ENCODE measurements at regions not wholly inside any gene's neighbourhood (a gene's known extent, or its start where the extent isn't known, plus 50 kb on each side); places are given as distances from the start of the nearest gene placed in this dataset.

DNA sequence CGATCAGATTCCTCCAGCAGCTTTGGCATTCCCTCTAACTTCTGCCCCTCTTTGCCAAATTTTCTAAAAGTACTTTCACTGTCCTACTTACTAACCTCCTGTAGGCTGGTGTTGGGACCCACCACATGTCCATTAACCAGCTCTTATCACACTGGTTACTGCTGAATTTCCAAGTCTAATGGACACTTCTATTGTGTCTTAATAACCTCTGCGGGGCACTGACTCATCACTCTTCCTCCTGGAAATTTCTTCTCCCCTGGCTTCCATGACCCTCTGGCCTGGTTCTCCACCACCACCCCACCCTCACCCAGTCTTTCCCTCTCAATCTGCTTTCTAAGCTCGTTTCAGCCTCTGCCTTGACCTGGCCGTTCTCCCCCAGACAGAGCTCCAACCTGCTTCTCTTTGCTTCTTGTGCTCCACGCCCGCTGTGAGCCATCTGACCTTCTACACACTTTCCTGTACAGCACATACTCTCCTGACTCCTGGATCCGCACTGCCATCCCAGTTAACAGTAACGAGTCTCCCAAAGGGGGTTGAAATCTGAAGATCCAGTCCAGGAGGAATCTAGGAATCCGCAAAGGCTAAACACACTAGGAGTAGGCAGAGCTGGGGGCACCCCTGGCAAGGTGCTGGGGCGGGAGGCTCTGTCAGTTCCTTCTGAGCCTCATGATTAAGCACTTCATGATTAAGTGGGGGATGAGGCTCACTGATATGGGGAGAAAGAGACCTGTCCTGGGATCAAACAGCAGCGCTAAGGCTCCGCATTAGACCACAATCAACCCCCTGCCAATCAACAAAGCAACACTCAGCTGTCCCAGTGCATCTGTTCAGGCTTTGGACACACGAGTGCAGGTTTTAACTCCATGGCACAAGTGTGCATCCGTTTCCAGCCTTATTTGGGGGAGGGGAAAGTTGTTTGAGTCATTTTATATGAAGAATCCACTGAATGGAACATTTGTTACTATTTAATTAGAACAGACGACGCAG, 146.3 kb downstream of the LY86 start:
- Histone ChIP-seq H3K4me1 (ENCODE audit: insufficient read depth) (0 out of 2 replicates have a peak, but pooled peaks cover 4% of the 10 kb centered on the region), H3F3A (replicated peaks; ENCODE audit: low read depth) (no peaks in the 10 kb centered on the region), H3K36me3 (ENCODE audit: insufficient read depth) (no peaks in the 10 kb centered on the region), H3K27ac (ENCODE audit: low read depth) (no peak overlapping the region), H3K4me3 (no peak overlapping the region), H2AFZ (peak overlapping the region; percentile 56; the same call in 1 of the 2 replicates), H4K20me1 (replicated peaks; ENCODE audit: insufficient read depth) (no peaks in the 10 kb centered on the region), H3K4me2 (no peak overlapping the region), H3K9me2 (ENCODE audit: insufficient read depth) (0 out of 2 replicates have a peak, but pooled peaks cover 4% of the 10 kb centered on the region), H3K27me3 (ENCODE audit: insufficient read depth) (no peaks in the 10 kb centered on the region), H3K79me2 (replicated peaks; ENCODE audit: insufficient read depth) (no peaks in the 10 kb centered on the region)
- Mint-ChIP-seq H3K4me1 (peaks cover 20% of the 10 kb centered on the region), H3K27ac (no peak overlapping the region; the same call in 1 of the 2 replicates), H3K27me3 (ENCODE audit: insufficient read depth, low read depth, poor library complexity) (peaks cover 1% of the 10 kb centered on the region), H3K4me3 (no peak overlapping the region), H3K36me3 (ENCODE audit: low read depth) (no peaks in the 10 kb centered on the region), H3K9me3 (no peaks in the 10 kb centered on the region)
- no peak for DNase-seq (ENCODE audit: low spot score)
- TF ChIP-seq JUNB (IDR thresholded peaks at IDR 0.05; ENCODE audit: unreplicated experiment): no peak
- no peak for TF ChIP-seq ZNF114 (CRISPR knock-in tag; IDR thresholded peaks at IDR 0.05)
- TF ChIP-seq, protein P1, sequence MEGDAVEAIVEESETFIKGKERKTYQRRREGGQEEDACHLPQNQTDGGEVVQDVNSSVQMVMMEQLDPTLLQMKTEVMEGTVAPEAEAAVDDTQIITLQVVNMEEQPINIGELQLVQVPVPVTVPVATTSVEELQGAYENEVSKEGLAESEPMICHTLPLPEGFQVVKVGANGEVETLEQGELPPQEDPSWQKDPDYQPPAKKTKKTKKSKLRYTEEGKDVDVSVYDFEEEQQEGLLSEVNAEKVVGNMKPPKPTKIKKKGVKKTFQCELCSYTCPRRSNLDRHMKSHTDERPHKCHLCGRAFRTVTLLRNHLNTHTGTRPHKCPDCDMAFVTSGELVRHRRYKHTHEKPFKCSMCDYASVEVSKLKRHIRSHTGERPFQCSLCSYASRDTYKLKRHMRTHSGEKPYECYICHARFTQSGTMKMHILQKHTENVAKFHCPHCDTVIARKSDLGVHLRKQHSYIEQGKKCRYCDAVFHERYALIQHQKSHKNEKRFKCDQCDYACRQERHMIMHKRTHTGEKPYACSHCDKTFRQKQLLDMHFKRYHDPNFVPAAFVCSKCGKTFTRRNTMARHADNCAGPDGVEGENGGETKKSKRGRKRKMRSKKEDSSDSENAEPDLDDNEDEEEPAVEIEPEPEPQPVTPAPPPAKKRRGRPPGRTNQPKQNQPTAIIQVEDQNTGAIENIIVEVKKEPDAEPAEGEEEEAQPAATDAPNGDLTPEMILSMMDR (conservative IDR thresholded peaks at IDR 0.05; ENCODE audit: low read depth in 2 of 2): no peak
- TF ChIP-seq, protein P2, sequence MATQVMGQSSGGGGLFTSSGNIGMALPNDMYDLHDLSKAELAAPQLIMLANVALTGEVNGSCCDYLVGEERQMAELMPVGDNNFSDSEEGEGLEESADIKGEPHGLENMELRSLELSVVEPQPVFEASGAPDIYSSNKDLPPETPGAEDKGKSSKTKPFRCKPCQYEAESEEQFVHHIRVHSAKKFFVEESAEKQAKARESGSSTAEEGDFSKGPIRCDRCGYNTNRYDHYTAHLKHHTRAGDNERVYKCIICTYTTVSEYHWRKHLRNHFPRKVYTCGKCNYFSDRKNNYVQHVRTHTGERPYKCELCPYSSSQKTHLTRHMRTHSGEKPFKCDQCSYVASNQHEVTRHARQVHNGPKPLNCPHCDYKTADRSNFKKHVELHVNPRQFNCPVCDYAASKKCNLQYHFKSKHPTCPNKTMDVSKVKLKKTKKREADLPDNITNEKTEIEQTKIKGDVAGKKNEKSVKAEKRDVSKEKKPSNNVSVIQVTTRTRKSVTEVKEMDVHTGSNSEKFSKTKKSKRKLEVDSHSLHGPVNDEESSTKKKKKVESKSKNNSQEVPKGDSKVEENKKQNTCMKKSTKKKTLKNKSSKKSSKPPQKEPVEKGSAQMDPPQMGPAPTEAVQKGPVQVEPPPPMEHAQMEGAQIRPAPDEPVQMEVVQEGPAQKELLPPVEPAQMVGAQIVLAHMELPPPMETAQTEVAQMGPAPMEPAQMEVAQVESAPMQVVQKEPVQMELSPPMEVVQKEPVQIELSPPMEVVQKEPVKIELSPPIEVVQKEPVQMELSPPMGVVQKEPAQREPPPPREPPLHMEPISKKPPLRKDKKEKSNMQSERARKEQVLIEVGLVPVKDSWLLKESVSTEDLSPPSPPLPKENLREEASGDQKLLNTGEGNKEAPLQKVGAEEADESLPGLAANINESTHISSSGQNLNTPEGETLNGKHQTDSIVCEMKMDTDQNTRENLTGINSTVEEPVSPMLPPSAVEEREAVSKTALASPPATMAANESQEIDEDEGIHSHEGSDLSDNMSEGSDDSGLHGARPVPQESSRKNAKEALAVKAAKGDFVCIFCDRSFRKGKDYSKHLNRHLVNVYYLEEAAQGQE (IDR thresholded peaks at IDR 0.05; ENCODE audit: unreplicated experiment): no peak
- no peak for TF ChIP-seq ZNF331 (CRISPR knock-in tag; IDR thresholded peaks at IDR 0.05; ENCODE audit: low read depth)
- TF ChIP-seq, protein P3, sequence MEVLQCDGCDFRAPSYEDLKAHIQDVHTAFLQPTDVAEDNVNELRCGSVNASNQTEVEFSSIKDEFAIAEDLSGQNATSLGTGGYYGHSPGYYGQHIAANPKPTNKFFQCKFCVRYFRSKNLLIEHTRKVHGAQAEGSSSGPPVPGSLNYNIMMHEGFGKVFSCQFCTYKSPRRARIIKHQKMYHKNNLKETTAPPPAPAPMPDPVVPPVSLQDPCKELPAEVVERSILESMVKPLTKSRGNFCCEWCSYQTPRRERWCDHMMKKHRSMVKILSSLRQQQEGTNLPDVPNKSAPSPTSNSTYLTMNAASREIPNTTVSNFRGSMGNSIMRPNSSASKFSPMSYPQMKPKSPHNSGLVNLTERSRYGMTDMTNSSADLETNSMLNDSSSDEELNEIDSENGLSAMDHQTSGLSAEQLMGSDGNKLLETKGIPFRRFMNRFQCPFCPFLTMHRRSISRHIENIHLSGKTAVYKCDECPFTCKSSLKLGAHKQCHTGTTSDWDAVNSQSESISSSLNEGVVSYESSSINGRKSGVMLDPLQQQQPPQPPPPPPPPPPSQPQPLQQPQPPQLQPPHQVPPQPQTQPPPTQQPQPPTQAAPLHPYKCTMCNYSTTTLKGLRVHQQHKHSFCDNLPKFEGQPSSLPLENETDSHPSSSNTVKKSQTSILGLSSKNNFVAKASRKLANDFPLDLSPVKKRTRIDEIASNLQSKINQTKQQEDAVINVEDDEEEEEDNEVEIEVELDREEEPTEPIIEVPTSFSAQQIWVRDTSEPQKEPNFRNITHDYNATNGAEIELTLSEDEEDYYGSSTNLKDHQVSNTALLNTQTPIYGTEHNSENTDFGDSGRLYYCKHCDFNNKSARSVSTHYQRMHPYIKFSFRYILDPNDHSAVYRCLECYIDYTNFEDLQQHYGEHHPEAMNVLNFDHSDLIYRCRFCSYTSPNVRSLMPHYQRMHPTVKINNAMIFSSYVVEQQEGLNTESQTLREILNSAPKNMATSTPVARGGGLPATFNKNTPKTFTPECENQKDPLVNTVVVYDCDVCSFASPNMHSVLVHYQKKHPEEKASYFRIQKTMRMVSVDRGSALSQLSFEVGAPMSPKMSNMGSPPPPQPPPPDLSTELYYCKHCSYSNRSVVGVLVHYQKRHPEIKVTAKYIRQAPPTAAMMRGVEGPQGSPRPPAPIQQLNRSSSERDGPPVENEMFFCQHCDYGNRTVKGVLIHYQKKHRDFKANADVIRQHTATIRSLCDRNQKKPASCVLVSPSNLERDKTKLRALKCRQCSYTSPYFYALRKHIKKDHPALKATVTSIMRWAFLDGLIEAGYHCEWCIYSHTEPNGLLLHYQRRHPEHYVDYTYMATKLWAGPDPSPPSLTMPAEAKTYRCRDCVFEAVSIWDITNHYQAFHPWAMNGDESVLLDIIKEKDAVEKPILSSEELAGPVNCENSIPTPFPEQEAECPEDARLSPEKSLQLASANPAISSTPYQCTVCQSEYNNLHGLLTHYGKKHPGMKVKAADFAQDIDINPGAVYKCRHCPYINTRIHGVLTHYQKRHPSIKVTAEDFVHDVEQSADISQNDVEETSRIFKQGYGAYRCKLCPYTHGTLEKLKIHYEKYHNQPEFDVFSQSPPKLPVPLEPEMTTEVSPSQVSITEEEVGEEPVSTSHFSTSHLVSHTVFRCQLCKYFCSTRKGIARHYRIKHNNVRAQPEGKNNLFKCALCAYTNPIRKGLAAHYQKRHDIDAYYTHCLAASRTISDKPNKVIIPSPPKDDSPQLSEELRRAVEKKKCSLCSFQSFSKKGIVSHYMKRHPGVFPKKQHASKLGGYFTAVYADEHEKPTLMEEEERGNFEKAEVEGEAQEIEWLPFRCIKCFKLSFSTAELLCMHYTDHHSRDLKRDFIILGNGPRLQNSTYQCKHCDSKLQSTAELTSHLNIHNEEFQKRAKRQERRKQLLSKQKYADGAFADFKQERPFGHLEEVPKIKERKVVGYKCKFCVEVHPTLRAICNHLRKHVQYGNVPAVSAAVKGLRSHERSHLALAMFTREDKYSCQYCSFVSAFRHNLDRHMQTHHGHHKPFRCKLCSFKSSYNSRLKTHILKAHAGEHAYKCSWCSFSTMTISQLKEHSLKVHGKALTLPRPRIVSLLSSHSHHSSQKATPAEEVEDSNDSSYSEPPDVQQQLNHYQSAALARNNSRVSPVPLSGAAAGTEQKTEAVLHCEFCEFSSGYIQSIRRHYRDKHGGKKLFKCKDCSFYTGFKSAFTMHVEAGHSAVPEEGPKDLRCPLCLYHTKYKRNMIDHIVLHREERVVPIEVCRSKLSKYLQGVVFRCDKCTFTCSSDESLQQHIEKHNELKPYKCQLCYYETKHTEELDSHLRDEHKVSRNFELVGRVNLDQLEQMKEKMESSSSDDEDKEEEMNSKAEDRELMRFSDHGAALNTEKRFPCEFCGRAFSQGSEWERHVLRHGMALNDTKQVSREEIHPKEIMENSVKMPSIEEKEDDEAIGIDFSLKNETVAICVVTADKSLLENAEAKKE (CRISPR knock-in tag; IDR thresholded peaks at IDR 0.05): no peak
- TF ChIP-seq STAT1 (IDR thresholded peaks at IDR 0.05; ENCODE audit: unreplicated experiment): no peak
- no peak for TF ChIP-seq EZH2phosphoT487 (IDR thresholded peaks at IDR 0.05; ENCODE audit: unreplicated experiment)
- ATAC-seq: no peak
